ENCODE measurements at regions not wholly inside any gene's neighbourhood (a gene's known extent, or its start where the extent isn't known, plus 50 kb on each side); places are given as distances from the start of the nearest gene placed in this dataset.

GRCh38 chr5:56705217-56705616, 110.1 kb upstream of the MAP3K1 start (continued):
- TF ChIP-seq ZNF282 (CRISPR knock-in tag; IDR thresholded peaks at IDR 0.05) (no peak), ZFX (CRISPR knock-in tag; IDR thresholded peaks at IDR 0.05) (no peak), XRCC5 (IDR thresholded peaks at IDR 0.05; ENCODE audit: low read depth, low read length) (no peak), BRCA1 (IDR thresholded peaks at IDR 0.05) (no peak), BRCA1 (CRISPR knock-in tag; IDR thresholded peaks at IDR 0.05) (no peak), ARHGAP35 (IDR thresholded peaks at IDR 0.05; ENCODE audit: partially characterized antibody) (no peak), SRF (CRISPR knock-in tag; IDR thresholded peaks at IDR 0.05) (no peak), ZBTB1 (CRISPR knock-in tag; IDR thresholded peaks at IDR 0.05; ENCODE audit: borderline replicate concordance, low read depth) (no peak)

- Histone ChIP-seq H3K4me3 (no peak overlapping the region), H3K9me3 (replicated peaks; ENCODE audit: control insufficient read depth, insufficient read depth, low read depth, low read length) (no peaks in the 10 kb centered on the region), H2AFZ (ENCODE audit: low read depth, low read length) (no peak overlapping the region), H3K27me3 (ENCODE audit: control insufficient read depth in 2 of 2, insufficient read depth in 2 of 2, low read length in 2 of 2) (peaks cover 16 to 30% of the 10 kb centered on the region in 2 experiments; a peak in 4 of 5 replicates), H3K9me1 (ENCODE audit: control insufficient read depth, insufficient read depth, low read length) (no peaks in the 10 kb centered on the region), H3K36me3 (ENCODE audit: control insufficient read depth, insufficient read depth, low read length) (no peaks in the 10 kb centered on the region), H3K4me2 (ENCODE audit: insufficient read depth, low read length) (no peak overlapping the region), H3K9ac (ENCODE audit: insufficient read depth in 1 of 2, low read depth in 2 of 2, low read length in 2 of 2) (no peak overlapping the region), H4K20me1 (replicated peaks; ENCODE audit: control insufficient read depth, insufficient read depth, low read length) (no peaks in the 10 kb centered on the region), H3K79me2 (ENCODE audit: control insufficient read depth, insufficient read depth, low read length) (no peaks in the 10 kb centered on the region), H3K4me1 (replicated peaks in 1 of 2; ENCODE audit: control insufficient read depth in 2 of 2, insufficient read depth in 2 of 2, low read length in 2 of 2) (no peaks in the 10 kb centered on the region), H3K27ac (ENCODE audit: extremely low read depth, low read depth, low read length) (no peak overlapping the region)
- POLR2A ChIA-PET = interaction anchor here (0.9 to 1.0 kb wide), 2 partner anchors 10 to 17 kb away, joined by 3 to 6 read pairs; no protein-coding TSS in a partner anchor
- TF ChIP-seq BCL6 (CRISPR knock-in tag; IDR thresholded peaks at IDR 0.05) (no peak), MCM7 (IDR thresholded peaks at IDR 0.05) (no peak)
- CTCF ChIA-PET (ENCODE audit: low intra/inter-chr PET ratio) = no interaction called here
- no CpG with 5 or more reads among the region's 2 CpGs for WGBS (ENCODE audit: insufficient coverage, low coverage, missing lambda C conversion rate)
- no TSS peak for BruUV-seq (replicated peaks)
- ATAC-seq = no peak
- in situ Hi-C loops (cut with MboI) (no loop called here), intact Hi-C loops (cut with micrococcal nuclease) (no loop called here)
- FAIRE-seq = no peak
- DNase-seq (ENCODE audit: extremely low read depth in 1 of 4, low spot score in 3 of 4) = no peak
Observed at GRCh38 chr5:56703952-56704351, 111.4 kb upstream of the MAP3K1 start.

All from K562 (cell line).